ENCODE measurements at regions not wholly inside any gene's neighbourhood (a gene's known extent, or its start where the extent isn't known, plus 50 kb on each side); places are given as distances from the start of the nearest gene placed in this dataset.
A peak's percentile ranks its signal among the peaks of the same experiment; 100 is the strongest.

GRCh38 chr4:147355032-147355656, 125.8 kb upstream of the EDNRA start:
- Histone ChIP-seq H3K4me1 (no peaks in the 10 kb centered on the region), H3K4me3 (no peak overlapping the region), H3K27ac (no peak overlapping the region), H3K36me3 (no peaks in the 10 kb centered on the region), H3K9me3 (no peaks in the 10 kb centered on the region), H3K27me3 (no peaks in the 10 kb centered on the region)
- no peak for DNase-seq
- WGBS, 2 donors, result 49 to 59% methylated on average over 3 of the region's 3 CpGs
- TF ChIP-seq EP300 (IDR thresholded peaks at IDR 0.05) (no peak), CTCF (IDR thresholded peaks at IDR 0.05) (no peak)
- intact Hi-C loops (cut with DNase I), result no loop called here

GRCh38 chr4:147355847-147356246, 125.0 kb upstream of the EDNRA start:
- TF ChIP-seq POLR2AphosphoS5 (IDR thresholded peaks at IDR 0.05), result no peak
- Histone ChIP-seq H3K36me3 (no peaks in the 10 kb centered on the region), H3K4me1 (peaks cover 0 to 3% (median 0%) of the 10 kb centered on the region in 4 donors), H3K27ac (no peak overlapping the region), H3K27me3 (no peaks in the 10 kb centered on the region), H3K9me3 (no peaks in the 10 kb centered on the region), H3K4me3 (no peak overlapping the region)
- intact Hi-C loops (cut with DNase I), result no loop called here
- 75 to 89% methylated on average over 1 of the region's 1 CpG for WGBS, 2 donors
- no peak for DNase-seq

GRCh38 chr4:147360301-147360700, 120.6 kb upstream of the EDNRA start:
- TF ChIP-seq EP300 (IDR thresholded peaks at IDR 0.05) (no peak), POLR2AphosphoS5 (IDR thresholded peaks at IDR 0.05) (no peak), CTCF (IDR thresholded peaks at IDR 0.05) (no peak), POLR2A (IDR thresholded peaks at IDR 0.05) (no peak)
- Histone ChIP-seq H3K4me1 (peaks cover 0 to 27% (median 20%) of the 10 kb centered on the region in 4 donors), H3K27me3 (no peaks in the 10 kb centered on the region), H3K36me3 (no peaks in the 10 kb centered on the region), H3K4me3 (no peak overlapping the region), H3K9me3 (no peaks in the 10 kb centered on the region), H3K27ac (peak overlapping the region in 1 of 4 donors; percentile 59)
- 62 to 90% methylated on average over 3 of the region's 3 CpGs for WGBS, 2 donors
- intact Hi-C loops (cut with DNase I), result no loop called here
- no peak for DNase-seq

GRCh38 chr4:147361726-147362125, 119.2 kb upstream of the EDNRA start:
- Histone ChIP-seq H3K27me3 (no peaks in the 10 kb centered on the region), H3K4me1 (peaks cover 0 to 27% (median 20%) of the 10 kb centered on the region in 4 donors), H3K27ac (peak overlapping the region; percentile 19 to 59 (median 36)), H3K9me3 (no peaks in the 10 kb centered on the region), H3K4me3 (no peak overlapping the region), H3K36me3 (no peaks in the 10 kb centered on the region)
- WGBS, 2 donors, result 3 to 36% methylated on average over 1 of the region's 1 CpG
- intact Hi-C loops (cut with DNase I), result no loop called here
- DNase-seq, result no peak
- TF ChIP-seq EP300 (IDR thresholded peaks at IDR 0.05) (no peak), CTCF (IDR thresholded peaks at IDR 0.05) (no peak), POLR2A (IDR thresholded peaks at IDR 0.05) (no peak), POLR2AphosphoS5 (IDR thresholded peaks at IDR 0.05) (no peak)

- peaks cover 0 to 27% (median 20%) of the 10 kb centered on the region in 4 donors for H3K4me1 ChIP-seq
- peak; percentile 75 for DNase-seq
- no peaks in the 10 kb centered on the region for H3K36me3 ChIP-seq
- no peak overlapping the region for H3K4me3 ChIP-seq
- 8 to 41% methylated on average over 4 of the region's 4 CpGs for WGBS, 2 donors
- intact Hi-C loops (cut with DNase I), result no loop called here
- TF ChIP-seq POLR2AphosphoS5 (IDR thresholded peaks at IDR 0.05) (peak in 2 of 4 donors; percentile 16 to 20), POLR2A (IDR thresholded peaks at IDR 0.05) (no peak)
- H3K27ac ChIP-seq, result peak overlapping the region in 3 of 4 donors; percentile 19 to 59 (median 30)
- H3K9me3 ChIP-seq, result no peaks in the 10 kb centered on the region
- no peaks in the 10 kb centered on the region for H3K27me3 ChIP-seq
Measured at GRCh38 chr4:147362938-147363337, 118.0 kb upstream of the EDNRA start.

GRCh38 chr4:147363514-147363913, 117.4 kb upstream of the EDNRA start:
- Histone ChIP-seq H3K9me3 (no peaks in the 10 kb centered on the region), H3K36me3 (no peaks in the 10 kb centered on the region), H3K27ac (no peak overlapping the region), H3K4me3 (no peak overlapping the region), H3K4me1 (peaks cover 0 to 27% (median 20%) of the 10 kb centered on the region in 4 donors), H3K27me3 (no peaks in the 10 kb centered on the region)
- TF ChIP-seq POLR2A (IDR thresholded peaks at IDR 0.05) (no peak), CTCF (IDR thresholded peaks at IDR 0.05) (no peak), POLR2AphosphoS5 (IDR thresholded peaks at IDR 0.05) (no peak), EP300 (IDR thresholded peaks at IDR 0.05) (no peak)
- WGBS, 2 donors, result 16 to 69% methylated on average over 2 of the region's 2 CpGs
- DNase-seq, result no peak
- intact Hi-C loops (cut with DNase I), result no loop called here
